ENCODE measurements at regions not wholly inside any gene's neighbourhood (a gene's known extent, or its start where the extent isn't known, plus 50 kb on each side); places are given as distances from the start of the nearest gene placed in this dataset.

DNA sequence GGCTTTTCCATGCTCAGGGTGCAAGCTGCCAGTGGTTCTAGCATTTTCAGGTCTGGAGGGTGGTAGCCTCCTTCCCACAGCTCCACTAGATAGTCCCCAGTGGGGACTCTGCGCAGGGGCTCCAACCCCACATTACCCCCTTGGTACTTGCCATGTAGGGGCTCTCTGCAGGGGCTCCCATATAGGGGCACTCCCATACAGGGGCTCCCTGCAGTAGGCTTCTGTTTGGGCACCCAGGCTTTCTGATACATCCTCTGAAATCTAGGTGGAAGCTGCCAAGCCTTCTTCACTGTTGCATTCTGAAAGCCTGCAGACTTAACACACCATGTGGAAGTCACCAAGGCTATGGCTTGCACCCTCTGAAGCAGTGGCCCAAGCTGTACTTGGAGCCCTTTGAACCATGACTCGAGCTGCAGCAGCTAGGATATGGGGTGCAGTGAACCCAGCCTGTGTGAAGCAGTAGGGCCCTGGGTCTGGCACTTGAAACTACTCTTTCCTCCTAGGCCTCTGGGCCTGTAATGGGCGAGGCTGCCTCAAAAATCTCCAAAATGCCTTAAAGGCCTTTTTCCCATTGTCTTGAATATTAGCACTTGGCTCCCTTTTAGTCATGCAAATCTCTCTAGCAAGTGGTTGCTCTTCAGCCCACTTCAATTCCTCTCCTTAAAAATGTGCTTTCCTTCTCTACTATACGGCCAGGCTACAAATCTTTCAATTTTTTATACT lies 96.4 kb downstream of the TPRA1 start:
- Histone ChIP-seq H4K20me1 (ENCODE audit: insufficient read depth) (no peaks in the 10 kb centered on the region), H3F3A (ENCODE audit: insufficient read depth, low read length, poor library complexity, severe bottlenecking) (no peaks in the 10 kb centered on the region), H3K9ac (ENCODE audit: low read length) (no peak overlapping the region), H3K4me2 (ENCODE audit: low read length) (no peak overlapping the region), H3K79me2 (replicated peaks; ENCODE audit: insufficient read depth, low read length) (no peaks in the 10 kb centered on the region), H3K27me3 (ENCODE audit: insufficient read depth, low read depth, low read length) (no peaks in the 10 kb centered on the region), H3K4me3 (ENCODE audit: low read length) (no peak overlapping the region), H3K9me2 (ENCODE audit: insufficient read depth, low read length) (no peaks in the 10 kb centered on the region), H3K9me3 (ENCODE audit: low read length) (no peaks in the 10 kb centered on the region), H2AFZ (ENCODE audit: low read depth, low read length) (no peak overlapping the region), H3K27ac (ENCODE audit: low read length) (no peak overlapping the region), H3K36me3 (ENCODE audit: insufficient read depth, low read length) (no peaks in the 10 kb centered on the region)
- TF ChIP-seq, protein P1, sequence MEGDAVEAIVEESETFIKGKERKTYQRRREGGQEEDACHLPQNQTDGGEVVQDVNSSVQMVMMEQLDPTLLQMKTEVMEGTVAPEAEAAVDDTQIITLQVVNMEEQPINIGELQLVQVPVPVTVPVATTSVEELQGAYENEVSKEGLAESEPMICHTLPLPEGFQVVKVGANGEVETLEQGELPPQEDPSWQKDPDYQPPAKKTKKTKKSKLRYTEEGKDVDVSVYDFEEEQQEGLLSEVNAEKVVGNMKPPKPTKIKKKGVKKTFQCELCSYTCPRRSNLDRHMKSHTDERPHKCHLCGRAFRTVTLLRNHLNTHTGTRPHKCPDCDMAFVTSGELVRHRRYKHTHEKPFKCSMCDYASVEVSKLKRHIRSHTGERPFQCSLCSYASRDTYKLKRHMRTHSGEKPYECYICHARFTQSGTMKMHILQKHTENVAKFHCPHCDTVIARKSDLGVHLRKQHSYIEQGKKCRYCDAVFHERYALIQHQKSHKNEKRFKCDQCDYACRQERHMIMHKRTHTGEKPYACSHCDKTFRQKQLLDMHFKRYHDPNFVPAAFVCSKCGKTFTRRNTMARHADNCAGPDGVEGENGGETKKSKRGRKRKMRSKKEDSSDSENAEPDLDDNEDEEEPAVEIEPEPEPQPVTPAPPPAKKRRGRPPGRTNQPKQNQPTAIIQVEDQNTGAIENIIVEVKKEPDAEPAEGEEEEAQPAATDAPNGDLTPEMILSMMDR (IDR thresholded peaks at IDR 0.05; ENCODE audit: poor library complexity, severe bottlenecking), result no peak
- no peak for TF ChIP-seq TAF1 (IDR thresholded peaks at IDR 0.05; ENCODE audit: low read depth)
- no peak for TF ChIP-seq POLR2AphosphoS5 (IDR thresholded peaks at IDR 0.05)
- TF ChIP-seq EP300 (conservative IDR thresholded peaks at IDR 0.05; ENCODE audit: poor library complexity, severe bottlenecking), result no peak
- no peak for TF ChIP-seq MXI1 (conservative IDR thresholded peaks at IDR 0.05; ENCODE audit: poor library complexity, severe bottlenecking)
- no peak for TF ChIP-seq RAD21 (conservative IDR thresholded peaks at IDR 0.05)
- no peak for TF ChIP-seq EZH2 (IDR thresholded peaks at IDR 0.05; ENCODE audit: borderline replicate concordance, insufficient read depth, low read length, poor library complexity, severe bottlenecking)
- no peak for TF ChIP-seq SMC3 (conservative IDR thresholded peaks at IDR 0.05; ENCODE audit: poor library complexity)
- TF ChIP-seq, protein P2, sequence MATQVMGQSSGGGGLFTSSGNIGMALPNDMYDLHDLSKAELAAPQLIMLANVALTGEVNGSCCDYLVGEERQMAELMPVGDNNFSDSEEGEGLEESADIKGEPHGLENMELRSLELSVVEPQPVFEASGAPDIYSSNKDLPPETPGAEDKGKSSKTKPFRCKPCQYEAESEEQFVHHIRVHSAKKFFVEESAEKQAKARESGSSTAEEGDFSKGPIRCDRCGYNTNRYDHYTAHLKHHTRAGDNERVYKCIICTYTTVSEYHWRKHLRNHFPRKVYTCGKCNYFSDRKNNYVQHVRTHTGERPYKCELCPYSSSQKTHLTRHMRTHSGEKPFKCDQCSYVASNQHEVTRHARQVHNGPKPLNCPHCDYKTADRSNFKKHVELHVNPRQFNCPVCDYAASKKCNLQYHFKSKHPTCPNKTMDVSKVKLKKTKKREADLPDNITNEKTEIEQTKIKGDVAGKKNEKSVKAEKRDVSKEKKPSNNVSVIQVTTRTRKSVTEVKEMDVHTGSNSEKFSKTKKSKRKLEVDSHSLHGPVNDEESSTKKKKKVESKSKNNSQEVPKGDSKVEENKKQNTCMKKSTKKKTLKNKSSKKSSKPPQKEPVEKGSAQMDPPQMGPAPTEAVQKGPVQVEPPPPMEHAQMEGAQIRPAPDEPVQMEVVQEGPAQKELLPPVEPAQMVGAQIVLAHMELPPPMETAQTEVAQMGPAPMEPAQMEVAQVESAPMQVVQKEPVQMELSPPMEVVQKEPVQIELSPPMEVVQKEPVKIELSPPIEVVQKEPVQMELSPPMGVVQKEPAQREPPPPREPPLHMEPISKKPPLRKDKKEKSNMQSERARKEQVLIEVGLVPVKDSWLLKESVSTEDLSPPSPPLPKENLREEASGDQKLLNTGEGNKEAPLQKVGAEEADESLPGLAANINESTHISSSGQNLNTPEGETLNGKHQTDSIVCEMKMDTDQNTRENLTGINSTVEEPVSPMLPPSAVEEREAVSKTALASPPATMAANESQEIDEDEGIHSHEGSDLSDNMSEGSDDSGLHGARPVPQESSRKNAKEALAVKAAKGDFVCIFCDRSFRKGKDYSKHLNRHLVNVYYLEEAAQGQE (IDR thresholded peaks at IDR 0.05; ENCODE audit: borderline replicate concordance), result no peak

DNA sequence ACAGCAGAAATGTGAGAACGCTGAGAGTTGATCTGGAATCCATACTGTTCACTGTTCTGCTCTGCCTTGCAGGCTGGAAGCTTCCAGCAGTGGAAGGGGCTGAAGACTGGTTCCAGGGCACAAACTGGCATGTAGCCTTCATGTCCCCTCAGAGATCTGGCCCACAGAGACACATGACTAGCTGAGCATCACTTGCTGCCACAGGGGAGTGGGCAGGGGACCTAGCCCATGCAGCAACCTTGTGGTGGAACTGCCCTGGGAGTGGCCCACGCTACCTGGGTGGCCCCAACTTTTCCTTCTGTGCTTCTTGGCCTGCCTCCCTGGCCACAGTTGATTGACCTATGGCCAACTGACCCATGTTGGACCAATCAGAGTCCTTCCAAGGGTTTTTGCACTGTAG lies 98.1 kb downstream of the TPRA1 start:
- no peaks in the 10 kb centered on the region for H3K36me3 ChIP-seq (ENCODE audit: insufficient read depth, low read length)

More for the DNA sequence above, 98.1 kb downstream of the TPRA1 start:
- H3K4me3 ChIP-seq (ENCODE audit: low read length), result no peak overlapping the region
- H2AFZ ChIP-seq (ENCODE audit: low read depth, low read length), result no peak overlapping the region
- no peaks in the 10 kb centered on the region for H3K27me3 ChIP-seq (ENCODE audit: insufficient read depth, low read depth, low read length)
- H3K9ac ChIP-seq (ENCODE audit: low read length), result no peak overlapping the region
- TF ChIP-seq SMC3 (conservative IDR thresholded peaks at IDR 0.05; ENCODE audit: poor library complexity), result no peak
- TF ChIP-seq, protein P2 (IDR thresholded peaks at IDR 0.05; ENCODE audit: borderline replicate concordance), result no peak
- TF ChIP-seq, protein P1 (IDR thresholded peaks at IDR 0.05; ENCODE audit: poor library complexity, severe bottlenecking), result no peak
- no peak overlapping the region for H3K27ac ChIP-seq (ENCODE audit: low read length)
- no peaks in the 10 kb centered on the region for H4K20me1 ChIP-seq (ENCODE audit: insufficient read depth)
- no peaks in the 10 kb centered on the region for H3K9me3 ChIP-seq (ENCODE audit: low read length)
- H3K9me2 ChIP-seq (ENCODE audit: insufficient read depth, low read length), result no peaks in the 10 kb centered on the region
- H3K4me2 ChIP-seq (ENCODE audit: low read length), result no peak overlapping the region
- H3F3A ChIP-seq (ENCODE audit: insufficient read depth, low read length, poor library complexity, severe bottlenecking), result no peaks in the 10 kb centered on the region
- H3K79me2 ChIP-seq (replicated peaks; ENCODE audit: insufficient read depth, low read length), result no peaks in the 10 kb centered on the region

All from neural cell (in vitro differentiated cells).